ENCODE measurements at regions not wholly inside any gene's neighbourhood (a gene's known extent, or its start where the extent isn't known, plus 50 kb on each side); places are given as distances from the start of the nearest gene placed in this dataset.
A peak's percentile ranks its signal among the peaks of the same experiment; 100 is the strongest.

GRCh38 chr1:87684194-87684593 is 355.5 kb downstream of the LMO4 start:
- Histone ChIP-seq H3K27ac (ENCODE audit: low read depth, low read length) (no peak overlapping the region), H3K9ac (ENCODE audit: low read length in 5 of 5) (peak overlapping the region in 4 of 5 donors; percentile 24 to 64 (median 36))

GRCh38 chr1:87684713-87685205 is 356.1 kb downstream of the LMO4 start:
- H3K9ac ChIP-seq (ENCODE audit: low read length in 5 of 5): no peak overlapping the region
- no peaks in the 10 kb centered on the region for H3K36me3 ChIP-seq (ENCODE audit: control insufficient read depth in 5 of 5, insufficient read depth in 5 of 5, low read length in 5 of 5)
- no peak overlapping the region for H3K27ac ChIP-seq (ENCODE audit: low read depth, low read length)
- no peaks in the 10 kb centered on the region for H3K9me3 ChIP-seq (ENCODE audit: control insufficient read depth in 5 of 5, low read length in 5 of 5)
- H3K4me3 ChIP-seq (ENCODE audit: low read depth in 1 of 5, low read length in 5 of 5): peak overlapping the region; percentile 49 to 74 (median 63)
- no peaks in the 10 kb centered on the region for H3K27me3 ChIP-seq (ENCODE audit: control insufficient read depth in 5 of 5, insufficient read depth in 4 of 5, low read length in 5 of 5)
- H3K4me1 ChIP-seq (ENCODE audit: control insufficient read depth in 5 of 5, insufficient read depth in 5 of 5, low read length in 5 of 5): peaks cover 0 to 12% (median 4%) of the 10 kb centered on the region in 5 donors

More at GRCh38 chr1:87684194-87684593, 355.5 kb downstream of the LMO4 start:
- peak overlapping the region; percentile 49 to 74 (median 63) for H3K4me3 ChIP-seq (ENCODE audit: low read depth in 1 of 5, low read length in 5 of 5)
- no peaks in the 10 kb centered on the region for H3K9me3 ChIP-seq (ENCODE audit: control insufficient read depth in 5 of 5, low read length in 5 of 5)
- no peaks in the 10 kb centered on the region for H3K36me3 ChIP-seq (ENCODE audit: control insufficient read depth in 5 of 5, insufficient read depth in 5 of 5, low read length in 5 of 5)
- H3K27me3 ChIP-seq (ENCODE audit: control insufficient read depth in 5 of 5, insufficient read depth in 4 of 5, low read length in 5 of 5): no peaks in the 10 kb centered on the region
- peaks cover 0 to 12% (median 4%) of the 10 kb centered on the region in 5 donors for H3K4me1 ChIP-seq (ENCODE audit: control insufficient read depth in 5 of 5, insufficient read depth in 5 of 5, low read length in 5 of 5)

GRCh38 chr1:87685311-87686135 is 356.8 kb downstream of the LMO4 start:
- Histone ChIP-seq H3K4me3 (ENCODE audit: low read depth in 1 of 5, low read length in 5 of 5) (peak overlapping the region in 1 of 5 donors; percentile 25), H3K36me3 (ENCODE audit: control insufficient read depth in 5 of 5, insufficient read depth in 5 of 5, low read length in 5 of 5) (no peaks in the 10 kb centered on the region), H3K27ac (ENCODE audit: low read depth, low read length) (no peak overlapping the region), H3K9me3 (ENCODE audit: control insufficient read depth in 5 of 5, low read length in 5 of 5) (no peaks in the 10 kb centered on the region), H3K27me3 (ENCODE audit: control insufficient read depth in 5 of 5, insufficient read depth in 4 of 5, low read length in 5 of 5) (no peaks in the 10 kb centered on the region), H3K4me1 (ENCODE audit: control insufficient read depth in 5 of 5, insufficient read depth in 5 of 5, low read length in 5 of 5) (peaks cover 0 to 12% (median 4%) of the 10 kb centered on the region in 5 donors), H3K9ac (ENCODE audit: low read length in 5 of 5) (no peak overlapping the region)

- H3K9me3 ChIP-seq (ENCODE audit: control insufficient read depth in 5 of 5, low read length in 5 of 5): no peaks in the 10 kb centered on the region
- peaks cover 0 to 12% (median 4%) of the 10 kb centered on the region in 5 donors for H3K4me1 ChIP-seq (ENCODE audit: control insufficient read depth in 5 of 5, insufficient read depth in 5 of 5, low read length in 5 of 5)
- no peak overlapping the region for H3K27ac ChIP-seq (ENCODE audit: low read depth, low read length)
- H3K27me3 ChIP-seq (ENCODE audit: control insufficient read depth in 5 of 5, insufficient read depth in 4 of 5, low read length in 5 of 5): no peaks in the 10 kb centered on the region
- H3K9ac ChIP-seq (ENCODE audit: low read length in 5 of 5): no peak overlapping the region
- H3K36me3 ChIP-seq (ENCODE audit: control insufficient read depth in 5 of 5, insufficient read depth in 5 of 5, low read length in 5 of 5): no peaks in the 10 kb centered on the region
- no peak overlapping the region for H3K4me3 ChIP-seq (ENCODE audit: low read depth in 1 of 5, low read length in 5 of 5)
These were observed 357.4 kb downstream of the LMO4 start for GRCh38 chr1:87686136-87686495.

- Histone ChIP-seq H3K27me3 (ENCODE audit: control insufficient read depth in 5 of 5, insufficient read depth in 4 of 5, low read length in 5 of 5) (no peaks in the 10 kb centered on the region), H3K36me3 (ENCODE audit: control insufficient read depth in 5 of 5, insufficient read depth in 5 of 5, low read length in 5 of 5) (no peaks in the 10 kb centered on the region), H3K4me1 (ENCODE audit: control insufficient read depth in 5 of 5, insufficient read depth in 5 of 5, low read length in 5 of 5) (peaks cover 0 to 12% (median 4%) of the 10 kb centered on the region in 5 donors), H3K27ac (ENCODE audit: low read depth, low read length) (no peak overlapping the region), H3K9ac (ENCODE audit: low read length in 5 of 5) (no peak overlapping the region), H3K9me3 (ENCODE audit: control insufficient read depth in 5 of 5, low read length in 5 of 5) (no peaks in the 10 kb centered on the region), H3K4me3 (ENCODE audit: low read depth in 1 of 5, low read length in 5 of 5) (no peak overlapping the region)
These were observed 358.0 kb downstream of the LMO4 start for GRCh38 chr1:87686671-87687070.

GRCh38 chr1:87688136-87688535 is 359.5 kb downstream of the LMO4 start:
- H3K36me3 ChIP-seq (ENCODE audit: control insufficient read depth in 5 of 5, insufficient read depth in 5 of 5, low read length in 5 of 5): no peaks in the 10 kb centered on the region
- H3K27me3 ChIP-seq (ENCODE audit: control insufficient read depth in 5 of 5, insufficient read depth in 4 of 5, low read length in 5 of 5): no peaks in the 10 kb centered on the region
- no peak overlapping the region for H3K4me3 ChIP-seq (ENCODE audit: low read depth in 1 of 5, low read length in 5 of 5)
- H3K4me1 ChIP-seq (ENCODE audit: control insufficient read depth in 5 of 5, insufficient read depth in 5 of 5, low read length in 5 of 5): peaks cover 0 to 12% (median 4%) of the 10 kb centered on the region in 5 donors
- H3K27ac ChIP-seq (ENCODE audit: low read depth, low read length): no peak overlapping the region
- H3K9ac ChIP-seq (ENCODE audit: low read length in 5 of 5): no peak overlapping the region
- H3K9me3 ChIP-seq (ENCODE audit: control insufficient read depth in 5 of 5, low read length in 5 of 5): no peaks in the 10 kb centered on the region

GRCh38 chr1:87689487-87689886 is 360.8 kb downstream of the LMO4 start:
- no peaks in the 10 kb centered on the region for H3K9me3 ChIP-seq (ENCODE audit: control insufficient read depth in 5 of 5, low read length in 5 of 5)
- no peak overlapping the region for H3K9ac ChIP-seq (ENCODE audit: low read length in 5 of 5)
- H3K4me1 ChIP-seq (ENCODE audit: control insufficient read depth in 5 of 5, insufficient read depth in 5 of 5, low read length in 5 of 5): peaks cover 0 to 12% (median 1%) of the 10 kb centered on the region in 5 donors
- no peaks in the 10 kb centered on the region for H3K27me3 ChIP-seq (ENCODE audit: control insufficient read depth in 5 of 5, insufficient read depth in 4 of 5, low read length in 5 of 5)
- H3K4me3 ChIP-seq (ENCODE audit: low read depth in 1 of 5, low read length in 5 of 5): no peak overlapping the region
- no peaks in the 10 kb centered on the region for H3K36me3 ChIP-seq (ENCODE audit: control insufficient read depth in 5 of 5, insufficient read depth in 5 of 5, low read length in 5 of 5)
- H3K27ac ChIP-seq (ENCODE audit: low read depth, low read length): no peak overlapping the region

- H3K27ac ChIP-seq (ENCODE audit: low read depth, low read length): no peak overlapping the region
- H3K9ac ChIP-seq (ENCODE audit: low read length in 5 of 5): no peak overlapping the region
- no peaks in the 10 kb centered on the region for H3K36me3 ChIP-seq (ENCODE audit: control insufficient read depth in 5 of 5, insufficient read depth in 5 of 5, low read length in 5 of 5)
- H3K27me3 ChIP-seq (ENCODE audit: control insufficient read depth in 5 of 5, insufficient read depth in 4 of 5, low read length in 5 of 5): no peaks in the 10 kb centered on the region
- H3K9me3 ChIP-seq (ENCODE audit: control insufficient read depth in 5 of 5, low read length in 5 of 5): peaks cover 0 to 7% (median 0%) of the 10 kb centered on the region in 5 donors
- no peaks in the 10 kb centered on the region for H3K4me1 ChIP-seq (ENCODE audit: control insufficient read depth in 5 of 5, insufficient read depth in 5 of 5, low read length in 5 of 5)
- no peak overlapping the region for H3K4me3 ChIP-seq (ENCODE audit: low read depth in 1 of 5, low read length in 5 of 5)
These were observed 367.8 kb downstream of the LMO4 start for GRCh38 chr1:87696483-87696882.

- peaks cover 0 to 14% (median 8%) of the 10 kb centered on the region in 5 donors for H3K9me3 ChIP-seq (ENCODE audit: control insufficient read depth in 5 of 5, low read length in 5 of 5)
- no peaks in the 10 kb centered on the region for H3K4me1 ChIP-seq (ENCODE audit: control insufficient read depth in 5 of 5, insufficient read depth in 5 of 5, low read length in 5 of 5)
- H3K27ac ChIP-seq (ENCODE audit: low read depth, low read length): no peak overlapping the region
- H3K36me3 ChIP-seq (ENCODE audit: control insufficient read depth in 5 of 5, insufficient read depth in 5 of 5, low read length in 5 of 5): no peaks in the 10 kb centered on the region
- no peak overlapping the region for H3K9ac ChIP-seq (ENCODE audit: low read length in 5 of 5)
- no peak overlapping the region for H3K4me3 ChIP-seq (ENCODE audit: low read depth in 1 of 5, low read length in 5 of 5)
- no peaks in the 10 kb centered on the region for H3K27me3 ChIP-seq (ENCODE audit: control insufficient read depth in 5 of 5, insufficient read depth in 4 of 5, low read length in 5 of 5)
These were observed 373.8 kb downstream of the LMO4 start for GRCh38 chr1:87702455-87702854.

GRCh38 chr1:87705233-87705632 is 376.6 kb downstream of the LMO4 start:
- H3K4me3 ChIP-seq (ENCODE audit: low read depth in 1 of 5, low read length in 5 of 5): no peak overlapping the region
- peaks cover 0 to 14% (median 8%) of the 10 kb centered on the region in 5 donors for H3K9me3 ChIP-seq (ENCODE audit: control insufficient read depth in 5 of 5, low read length in 5 of 5)
- H3K27ac ChIP-seq (ENCODE audit: low read depth, low read length): no peak overlapping the region
- H3K9ac ChIP-seq (ENCODE audit: low read length in 5 of 5): no peak overlapping the region
- H3K27me3 ChIP-seq (ENCODE audit: control insufficient read depth in 5 of 5, insufficient read depth in 4 of 5, low read length in 5 of 5): no peaks in the 10 kb centered on the region
- no peaks in the 10 kb centered on the region for H3K4me1 ChIP-seq (ENCODE audit: control insufficient read depth in 5 of 5, insufficient read depth in 5 of 5, low read length in 5 of 5)
- H3K36me3 ChIP-seq (ENCODE audit: control insufficient read depth in 5 of 5, insufficient read depth in 5 of 5, low read length in 5 of 5): no peaks in the 10 kb centered on the region

All from subcutaneous abdominal adipose tissue (tissue), 5 donors.